ENCODE measurements at regions not wholly inside any gene's neighbourhood (a gene's known extent, or its start where the extent isn't known, plus 50 kb on each side); places are given as distances from the start of the nearest gene placed in this dataset.

GRCh38 chr5:17794201-17794600 is 159.9 kb downstream of the TAF11L14 start:
- no peak overlapping the region for H3K27ac ChIP-seq
- no peaks in the 10 kb centered on the region for H3K36me3 ChIP-seq
- TF ChIP-seq CTCF (IDR thresholded peaks at IDR 0.05), result no peak
- no peak for TF ChIP-seq POLR2AphosphoS5 (IDR thresholded peaks at IDR 0.05)
- no peak for TF ChIP-seq EP300 (IDR thresholded peaks at IDR 0.05)
- TF ChIP-seq POLR2A (IDR thresholded peaks at IDR 0.05), result no peak
- peaks cover 0 to 3% (median 0%) of the 10 kb centered on the region in 4 donors for H3K9me3 ChIP-seq
- no peaks in the 10 kb centered on the region for H3K27me3 ChIP-seq
- no peaks in the 10 kb centered on the region for H3K4me1 ChIP-seq
- WGBS, 5 donors, result 84 to 90% (median 88%) methylated on average over 3 of the region's 3 CpGs
- H3K4me3 ChIP-seq, result no peak overlapping the region
- intact Hi-C loops (cut with DNase I; ENCODE audit: low total_unique reads), result no loop called here
- DNase-seq, result no peak

GRCh38 chr5:17794815-17795214 is 160.6 kb downstream of the TAF11L14 start:
- TF ChIP-seq POLR2A (IDR thresholded peaks at IDR 0.05) (no peak), POLR2AphosphoS5 (IDR thresholded peaks at IDR 0.05) (no peak), EP300 (IDR thresholded peaks at IDR 0.05) (no peak), CTCF (IDR thresholded peaks at IDR 0.05) (no peak)
- no peak for DNase-seq
- intact Hi-C loops (cut with DNase I; ENCODE audit: low total_unique reads), result no loop called here
- Histone ChIP-seq H3K9me3 (peaks cover 0 to 3% (median 0%) of the 10 kb centered on the region in 4 donors), H3K36me3 (no peaks in the 10 kb centered on the region), H3K4me1 (no peaks in the 10 kb centered on the region), H3K4me3 (no peak overlapping the region), H3K27me3 (no peaks in the 10 kb centered on the region), H3K27ac (no peak overlapping the region)
- 60 to 75% (median 64%) methylated on average over 2 of the region's 2 CpGs for WGBS, 5 donors

- Histone ChIP-seq H3K27me3 (no peaks in the 10 kb centered on the region), H3K27ac (no peak overlapping the region), H3K4me1 (no peaks in the 10 kb centered on the region), H3K4me3 (no peak overlapping the region), H3K9me3 (peaks cover 0 to 3% (median 0%) of the 10 kb centered on the region in 4 donors), H3K36me3 (no peaks in the 10 kb centered on the region)
- 58 to 79% (median 61%) methylated on average over 5 of the region's 5 CpGs for WGBS, 5 donors
- intact Hi-C loops (cut with DNase I; ENCODE audit: low total_unique reads), result no loop called here
- no peak for DNase-seq
- no peak for TF ChIP-seq CTCF (IDR thresholded peaks at IDR 0.05)
- TF ChIP-seq POLR2AphosphoS5 (IDR thresholded peaks at IDR 0.05), result no peak
- no peak for TF ChIP-seq EP300 (IDR thresholded peaks at IDR 0.05)
- TF ChIP-seq POLR2A (IDR thresholded peaks at IDR 0.05), result no peak
These were observed 161.9 kb downstream of the TAF11L14 start for GRCh38 chr5:17796142-17796541.

- Histone ChIP-seq H3K4me3 (no peak overlapping the region), H3K27me3 (no peaks in the 10 kb centered on the region), H3K27ac (no peak overlapping the region), H3K4me1 (no peaks in the 10 kb centered on the region), H3K36me3 (no peaks in the 10 kb centered on the region), H3K9me3 (peaks cover 0 to 3% (median 0%) of the 10 kb centered on the region in 4 donors)
- intact Hi-C loops (cut with DNase I; ENCODE audit: low total_unique reads), result no loop called here
- DNase-seq, result peak in 1 of 2 donors; percentile 32
- TF ChIP-seq EP300 (IDR thresholded peaks at IDR 0.05) (no peak), POLR2A (IDR thresholded peaks at IDR 0.05) (no peak), CTCF (IDR thresholded peaks at IDR 0.05) (no peak), POLR2AphosphoS5 (IDR thresholded peaks at IDR 0.05) (no peak)
- WGBS, 5 donors, result 20 to 36% (median 28%) methylated on average over 5 of the region's 5 CpGs
These were observed 162.6 kb downstream of the TAF11L14 start for GRCh38 chr5:17796757-17797396.
